RPMI8226 (cell line): ENCODE measurements at regions not wholly inside any gene's neighbourhood (a gene's known extent, or its start where the extent isn't known, plus 50 kb on each side); places are given as distances from the start of the nearest gene placed in this dataset.

ENCODE experiments used
- DNase-seq: peaks from one replicate; pipeline ENCODE4 v3.0.0-alpha.2; 2015

DNA sequence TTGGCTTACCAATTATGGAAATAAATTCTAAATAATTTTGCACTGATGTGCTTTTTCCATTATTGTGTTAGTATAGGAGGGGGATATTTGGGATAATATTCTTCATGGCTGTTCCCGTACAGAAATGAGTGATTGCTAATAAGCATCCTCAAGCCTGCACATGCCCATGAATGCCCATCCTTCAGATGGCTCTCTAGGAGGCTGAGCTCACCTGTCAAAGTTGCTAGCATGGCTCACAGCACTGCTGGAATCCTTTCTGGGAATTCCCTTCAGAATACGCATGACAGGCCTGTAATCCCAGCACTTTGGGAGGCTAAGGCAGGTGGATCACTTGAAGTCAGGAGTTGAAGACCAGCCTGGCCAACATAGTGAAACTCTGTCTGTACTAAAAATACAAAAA, 124.1 kb downstream of the NXNL2 start:
- DNase-seq, result no peak

DNA sequence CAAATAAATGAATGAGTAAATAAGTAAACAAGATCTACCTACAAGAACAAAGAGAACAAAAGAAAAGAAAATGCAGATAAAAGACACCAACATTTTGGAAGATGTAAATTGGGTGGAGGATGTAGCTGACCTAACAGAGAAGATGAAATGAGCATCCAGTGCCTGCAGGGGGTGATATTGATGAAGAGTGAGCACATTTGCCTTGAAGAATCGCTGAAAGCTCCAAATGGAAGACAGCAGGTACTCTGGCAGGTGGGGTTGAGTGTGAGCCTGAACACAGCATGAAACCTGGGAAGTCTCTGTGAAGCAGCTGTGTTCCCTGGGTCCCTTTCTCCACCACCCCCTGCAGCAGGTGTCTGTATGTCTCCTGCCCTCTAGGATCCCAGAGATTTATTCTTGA, 125.6 kb downstream of the NXNL2 start:
- DNase-seq, result peak; percentile 3

GRCh38 chr9:88661759-88662158, 126.8 kb downstream of the NXNL2 start:
- no peak for DNase-seq

DNA sequence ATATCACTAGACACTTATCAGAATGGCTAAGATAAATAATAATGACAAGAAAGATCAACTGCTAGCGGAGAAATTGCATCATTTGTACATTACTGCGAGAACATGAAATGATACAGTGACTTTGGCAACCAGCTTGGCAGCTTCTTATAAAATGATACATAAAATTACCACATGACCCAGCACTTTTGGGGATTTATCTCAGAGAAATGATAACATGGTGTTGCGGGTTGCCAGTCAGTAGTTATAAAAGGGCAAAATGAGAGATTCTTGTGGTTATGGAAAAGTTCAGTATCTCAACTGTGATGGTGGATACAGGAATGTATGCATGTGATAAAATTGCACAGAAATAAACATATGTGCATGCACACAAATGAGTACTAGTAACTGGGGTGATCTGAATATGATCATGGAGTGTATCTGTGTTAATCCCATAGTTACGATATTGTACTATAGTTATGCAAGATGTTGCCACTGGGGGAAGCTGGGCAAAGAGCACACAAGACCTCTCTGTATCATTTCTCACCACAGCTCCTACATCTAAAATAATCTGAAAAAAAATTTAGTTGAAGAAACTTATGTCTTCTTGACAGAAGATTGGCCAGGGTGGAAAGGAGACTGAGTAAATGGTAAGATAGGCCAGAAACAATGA, 128.9 kb downstream of the NXNL2 start:
- no peak for DNase-seq

DNA sequence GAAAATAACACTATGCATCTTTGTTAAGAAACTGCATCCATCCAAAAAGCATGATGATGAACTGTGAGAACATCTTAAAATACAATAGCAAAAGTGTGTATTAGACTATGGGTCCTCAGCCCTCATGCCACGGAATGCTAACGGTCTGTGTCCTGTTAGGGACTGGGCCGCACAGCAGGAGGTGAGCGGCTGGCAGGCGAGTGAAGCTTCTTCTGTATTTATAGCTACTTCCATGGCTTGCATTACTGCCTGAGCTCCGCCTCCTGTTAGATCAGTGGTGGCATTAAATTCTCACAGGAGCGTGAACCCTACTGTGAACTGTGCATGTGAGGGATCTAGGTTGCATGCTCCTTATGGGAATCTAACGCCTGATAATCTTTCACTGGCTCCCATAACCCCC, 129.8 kb downstream of the NXNL2 start:
- DNase-seq, result no peak

GRCh38 chr9:88672874-88673689, 138.1 kb downstream of the NXNL2 start:
- DNase-seq, result no peak

GRCh38 chr9:88673886-88674285, 138.9 kb downstream of the NXNL2 start:
- no peak for DNase-seq

DNA sequence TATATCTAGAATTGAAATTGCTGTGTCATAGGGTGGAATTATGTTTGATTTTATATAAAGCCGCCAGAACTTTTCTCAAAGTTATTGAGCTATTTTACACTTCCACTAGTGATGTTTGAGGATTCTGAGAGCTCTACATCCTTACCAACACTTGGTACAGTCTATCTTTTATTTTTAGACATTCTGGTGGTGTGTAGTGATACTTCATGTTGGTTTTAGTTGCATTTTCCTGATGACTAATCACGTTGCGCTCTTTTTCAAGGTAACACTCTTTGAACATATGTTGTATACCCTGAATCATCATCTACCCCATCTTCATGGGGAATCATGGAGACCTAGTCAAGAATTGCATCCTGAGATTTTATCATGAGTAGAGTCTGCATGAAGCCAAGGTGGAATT, 141.7 kb downstream of the NXNL2 start:
- DNase-seq, result no peak

DNA sequence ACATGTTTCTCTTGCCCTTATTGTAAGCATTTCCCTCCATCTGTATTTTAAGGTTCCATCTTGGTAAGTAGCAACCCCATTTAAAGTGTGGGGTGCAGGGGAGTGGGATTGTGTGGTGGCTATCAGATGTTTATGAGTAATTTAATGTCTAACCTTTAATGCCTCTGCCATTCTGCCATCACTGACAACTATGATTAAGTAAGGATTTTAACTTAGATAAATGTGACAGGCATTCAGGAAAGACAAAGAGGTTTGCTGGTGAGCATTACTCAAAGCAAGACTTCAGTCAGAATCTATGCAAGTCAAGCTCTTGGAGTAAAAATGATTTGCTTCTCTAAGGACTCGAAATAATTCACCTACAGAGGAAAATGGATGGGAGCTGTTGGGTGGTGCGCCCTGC, 143.0 kb downstream of the NXNL2 start:
- no peak for DNase-seq

DNA sequence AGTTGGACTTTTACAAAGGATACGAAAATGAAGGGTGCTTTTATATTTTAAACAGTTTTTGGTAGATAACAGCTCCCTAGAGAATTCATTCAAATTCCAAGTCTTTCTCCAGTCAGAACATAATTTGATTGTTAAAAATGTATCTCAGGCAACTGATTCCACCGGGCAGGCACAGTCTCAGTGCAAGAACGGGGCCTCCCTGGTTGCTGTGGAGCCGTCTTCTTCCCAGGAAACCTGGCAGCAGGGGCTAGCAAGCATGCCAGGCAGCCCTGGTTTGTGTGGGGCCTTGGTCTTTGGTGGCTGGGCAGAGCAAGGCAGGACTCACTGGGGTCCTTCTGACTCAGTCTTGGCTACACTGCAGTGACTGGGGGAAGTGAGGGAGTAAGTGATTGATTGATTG, 143.5 kb downstream of the NXNL2 start:
- no peak for DNase-seq

- DNase-seq, result no peak
Measured at GRCh38 chr9:88680041-88680440, 145.1 kb downstream of the NXNL2 start.

DNA sequence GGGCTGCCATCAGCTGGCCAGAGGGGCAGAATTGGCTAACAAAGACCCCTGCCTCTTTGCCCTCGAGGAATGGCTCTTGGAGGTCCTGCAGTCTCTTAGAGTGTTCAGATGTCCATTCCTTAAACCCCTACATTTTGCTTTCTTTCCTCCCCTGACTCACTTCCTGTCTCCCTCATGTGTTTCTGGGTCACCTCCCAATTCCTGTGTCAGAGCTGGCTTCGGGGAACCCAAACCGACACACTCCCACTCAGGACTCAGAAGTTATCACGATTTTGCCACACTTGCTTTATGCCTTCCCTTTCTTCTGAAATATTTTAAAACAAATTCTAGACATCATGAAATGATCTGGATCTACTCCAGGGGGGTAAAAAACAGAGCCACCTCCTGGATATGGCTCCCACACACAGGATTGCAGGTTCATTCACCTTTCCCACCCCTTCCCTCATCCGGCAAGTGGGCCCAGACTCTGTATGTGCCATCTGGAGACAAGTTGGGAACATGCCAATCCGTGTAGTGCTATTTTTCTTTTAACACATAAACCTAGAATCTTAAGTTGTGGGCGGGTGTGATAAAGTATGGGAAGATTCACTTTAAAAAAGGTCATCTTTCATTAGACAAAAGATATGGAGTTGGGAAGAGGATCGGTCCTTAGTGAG, 145.7 kb downstream of the NXNL2 start:
- no peak for DNase-seq

GRCh38 chr9:88681434-88681833, 146.5 kb downstream of the NXNL2 start:
- no peak for DNase-seq

GRCh38 chr9:88682431-88682831, 147.5 kb downstream of the NXNL2 start:
- DNase-seq, result no peak

- no peak for DNase-seq
Measured at GRCh38 chr9:88684046-88684445, 149.1 kb downstream of the NXNL2 start.

GRCh38 chr9:88684845-88685244, 149.9 kb downstream of the NXNL2 start:
- DNase-seq, result no peak

DNA sequence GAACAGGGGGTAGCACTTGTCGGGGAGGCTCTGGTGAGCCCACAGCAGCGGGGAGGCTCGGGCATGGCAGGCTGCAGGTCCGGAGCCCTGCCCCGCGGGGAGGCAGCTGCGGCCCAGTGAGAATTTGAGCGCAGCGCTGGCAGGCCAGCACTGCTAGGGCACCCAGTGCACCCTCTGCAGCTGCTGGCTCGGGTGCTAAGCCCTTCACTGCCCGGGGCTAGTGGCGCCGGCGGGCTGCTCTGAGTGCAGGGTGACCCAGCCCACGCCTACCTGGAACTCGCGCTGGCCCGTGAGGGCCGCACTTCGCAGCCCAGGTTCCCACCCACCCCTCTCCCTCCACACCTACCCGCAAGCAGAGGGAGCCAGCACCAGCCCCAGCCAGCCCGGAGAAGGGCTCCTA, 151.0 kb downstream of the NXNL2 start:
- DNase-seq, result no peak

DNA sequence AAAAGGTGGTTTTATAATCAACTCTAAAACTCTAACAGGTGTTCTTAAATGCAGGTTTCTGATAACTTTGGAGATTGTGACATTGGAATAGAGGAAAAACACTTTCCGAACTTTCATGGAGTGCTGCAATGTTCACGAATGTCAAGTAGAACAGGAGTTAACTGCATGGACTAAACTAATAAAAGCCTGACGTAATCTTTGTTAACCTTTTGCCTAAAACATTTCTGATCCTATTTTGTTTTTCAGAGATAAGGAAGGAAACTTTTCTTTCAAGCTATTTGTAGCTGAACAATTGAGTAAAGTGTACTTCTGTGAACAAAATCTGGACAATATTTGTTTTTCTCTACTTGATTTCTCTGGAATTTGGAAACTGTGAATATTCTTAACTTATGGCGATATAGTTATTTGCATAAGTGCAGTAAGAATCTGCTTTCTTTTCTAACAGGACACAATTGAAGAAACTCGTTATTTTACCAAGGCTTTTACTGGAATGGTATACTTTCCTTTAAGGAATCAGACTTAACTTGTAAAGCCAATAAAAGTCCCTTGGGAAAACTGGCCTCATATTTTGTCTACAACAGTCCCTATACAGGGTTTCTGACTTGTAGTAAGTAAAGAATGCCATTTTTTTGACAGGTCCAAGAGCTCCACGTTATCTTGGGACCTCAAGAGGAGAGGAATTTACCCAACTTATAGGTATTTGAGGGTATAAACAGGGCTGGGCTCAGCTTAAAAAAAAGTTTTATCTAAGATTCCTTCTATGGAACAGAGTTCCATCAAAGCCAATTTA, 154.7 kb downstream of the NXNL2 start:
- DNase-seq, result no peak

DNA sequence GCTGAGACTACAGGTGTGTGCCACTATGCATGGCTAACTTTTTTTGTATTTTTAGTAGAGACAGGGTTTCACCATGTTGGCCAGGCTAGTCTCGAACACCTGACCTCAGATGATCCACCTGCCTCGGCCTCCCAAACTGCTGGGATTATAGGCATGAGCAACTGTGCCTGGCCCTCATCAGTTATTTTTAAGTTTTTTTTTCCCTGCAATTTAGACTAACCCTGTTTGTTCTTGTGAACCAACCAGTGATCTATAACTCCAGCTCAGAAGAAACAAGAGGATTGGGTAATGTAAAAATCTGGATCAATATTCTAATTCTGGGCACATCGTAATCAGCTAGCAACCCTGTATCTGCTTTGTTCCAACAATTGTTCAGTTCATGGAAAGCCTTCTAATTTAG, 155.7 kb downstream of the NXNL2 start:
- no peak for DNase-seq

- DNase-seq, result no peak
Measured at GRCh38 chr9:88691091-88691490, 156.1 kb downstream of the NXNL2 start.

GRCh38 chr9:88691811-88692210, 156.8 kb downstream of the NXNL2 start:
- DNase-seq, result no peak

DNA sequence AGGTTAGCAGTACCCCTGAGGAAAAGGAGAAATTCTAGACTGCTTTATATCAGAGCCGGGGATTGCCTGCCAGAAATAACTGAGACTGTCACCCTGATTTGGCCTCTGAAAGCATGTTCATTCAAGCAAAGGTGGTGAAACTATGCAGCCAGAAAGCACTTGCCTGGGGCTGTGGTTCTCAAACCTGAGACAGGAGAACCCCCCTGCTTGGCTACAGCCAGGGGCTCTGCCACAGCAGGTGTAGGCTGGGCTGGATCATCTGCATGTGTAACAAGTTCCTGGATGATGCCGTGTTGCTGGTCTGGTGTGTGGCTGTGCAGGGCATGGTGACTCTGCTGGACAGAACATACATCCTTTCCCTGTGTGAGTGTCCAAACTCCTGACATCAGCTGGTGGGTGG, 157.8 kb downstream of the NXNL2 start:
- peak; percentile 11 for DNase-seq

- no peak for DNase-seq
Measured at GRCh38 chr9:88694625-88695024, 159.6 kb downstream of the NXNL2 start.
